GM19463 (cell line): ENCODE measurements at regions not wholly inside any gene's neighbourhood (a gene's known extent, or its start where the extent isn't known, plus 50 kb on each side); places are given as distances from the start of the nearest gene placed in this dataset.

Experiments
- ATAC-seq: cut with Tn5 transposase; IDR thresholded peaks from one replicate; pipeline ENCODE4 v1.9.1; 2021; ENCODE audit warnings: mild to moderate bottlenecking, moderate library complexity; ENCODE audit not compliant: unreplicated experiment

GRCh38 chr2:160994141-160995002, 165.9 kb upstream of the TANK start:
- ATAC-seq: peak; percentile 87

GRCh38 chr2:160996584-160996983, 163.6 kb upstream of the TANK start:
- ATAC-seq: no peak

GRCh38 chr2:161004379-161004778, 155.8 kb upstream of the TANK start:
- no peak for ATAC-seq

GRCh38 chr2:161005170-161005569, 155.1 kb upstream of the TANK start:
- ATAC-seq: no peak

GRCh38 chr2:161008311-161008710, 151.9 kb upstream of the TANK start:
- ATAC-seq: no peak

GRCh38 chr2:161010503-161011015, 149.7 kb upstream of the TANK start:
- ATAC-seq: no peak

GRCh38 chr2:161017780-161018470, 142.3 kb upstream of the TANK start:
- ATAC-seq: no peak

GRCh38 chr2:161019311-161019710, 140.9 kb upstream of the TANK start:
- no peak for ATAC-seq

- no peak for ATAC-seq
Measured at GRCh38 chr2:161020437-161020836, 139.8 kb upstream of the TANK start.

GRCh38 chr2:161028581-161028980, 131.6 kb upstream of the TANK start:
- no peak for ATAC-seq

- no peak for ATAC-seq
Measured at GRCh38 chr2:161029321-161029720, 130.9 kb upstream of the TANK start.

GRCh38 chr2:161030260-161031063, 129.8 kb upstream of the TANK start:
- ATAC-seq: no peak

GRCh38 chr2:161031511-161031910, 128.7 kb upstream of the TANK start:
- ATAC-seq: no peak

GRCh38 chr2:161032635-161033034, 127.6 kb upstream of the TANK start:
- no peak for ATAC-seq

- no peak for ATAC-seq
Measured at GRCh38 chr2:161033059-161033660, 127.1 kb upstream of the TANK start.

- ATAC-seq: no peak
Measured at GRCh38 chr2:161036926-161037325, 123.3 kb upstream of the TANK start.

- ATAC-seq: no peak
Measured at GRCh38 chr2:161039071-161039470, 121.2 kb upstream of the TANK start.

GRCh38 chr2:161041356-161041755, 118.9 kb upstream of the TANK start:
- ATAC-seq: no peak

GRCh38 chr2:161042990-161043625, 117.1 kb upstream of the TANK start:
- ATAC-seq: no peak

- ATAC-seq: no peak
Measured at GRCh38 chr2:161044095-161044865, 115.9 kb upstream of the TANK start.
